ENCODE measurements at regions not wholly inside any gene's neighbourhood (a gene's known extent, or its start where the extent isn't known, plus 50 kb on each side); places are given as distances from the start of the nearest gene placed in this dataset.
"Not testable (repeated sequence)": the region's sequence is repeated elsewhere in the genome, so short reads cannot be mapped to it uniquely, and the experiment has no call there.

GRCh38 chr4:151874328-151874727 is 113.5 kb upstream of the GATB start:
- in situ Hi-C loops (cut with HindIII; ENCODE audit: low sequenced_read_pairs), result no loop called here

DNA sequence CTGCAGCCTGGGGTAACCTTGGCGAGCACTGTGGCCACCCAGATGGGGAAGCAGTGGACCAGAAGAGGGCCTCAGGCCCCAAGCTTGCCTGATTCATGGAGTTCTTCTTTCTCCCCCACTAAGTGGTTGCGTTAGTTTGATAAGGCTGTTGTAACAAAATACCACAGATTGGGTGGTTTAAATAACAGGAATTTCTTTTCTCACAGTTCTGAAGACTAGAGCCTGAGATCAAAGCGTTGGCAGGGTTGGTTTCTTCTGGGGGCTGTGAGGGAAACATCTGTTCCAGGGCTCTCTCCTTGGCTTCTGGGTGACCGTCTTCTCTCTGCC is 105.7 kb upstream of the GATB start:
- in situ Hi-C loops (cut with HindIII; ENCODE audit: low sequenced_read_pairs), result no loop called here

DNA sequence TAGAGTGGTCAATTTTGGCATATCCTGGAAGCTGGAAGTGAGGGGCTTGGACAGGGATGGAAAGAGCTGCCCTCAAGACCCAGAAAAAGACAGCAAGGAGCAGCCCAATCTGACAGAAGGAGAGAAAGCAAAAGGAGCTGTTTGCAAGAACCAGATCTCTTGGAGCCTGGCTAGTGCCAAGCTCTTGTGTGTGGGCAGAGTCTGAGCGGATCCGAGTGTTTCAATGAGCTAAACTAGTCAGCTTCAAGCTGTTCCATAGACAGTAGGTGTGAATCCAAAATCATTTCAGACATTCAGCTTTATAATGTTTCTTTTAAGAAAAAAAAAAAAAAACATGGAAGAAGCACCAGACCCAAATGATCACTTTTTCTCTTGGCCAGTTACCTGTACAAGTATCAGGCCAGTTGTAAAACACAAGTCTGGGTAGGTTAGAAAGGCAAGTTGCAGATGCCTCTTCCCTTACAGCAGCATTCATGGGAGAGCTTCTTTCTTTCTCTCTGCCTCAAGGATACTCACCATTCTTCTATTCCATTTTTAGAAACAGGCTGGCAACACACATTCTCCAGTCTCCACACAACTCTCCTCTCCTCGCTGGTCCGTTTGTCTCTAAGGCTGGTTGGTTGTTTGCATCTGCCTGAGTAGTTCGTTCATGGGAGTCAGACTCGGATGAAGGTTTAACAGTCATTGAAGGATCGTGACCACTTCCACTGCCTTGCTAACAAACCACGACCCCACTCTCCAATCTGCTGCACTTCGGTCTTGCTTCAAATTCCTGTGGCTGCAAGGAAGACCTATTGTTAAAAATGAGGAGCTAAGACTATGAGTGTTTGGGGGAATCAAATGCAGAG is 105.2 kb upstream of the GATB start:
- in situ Hi-C loops (cut with HindIII; ENCODE audit: low sequenced_read_pairs), result no loop called here

GRCh38 chr4:151865312-151865711 is 104.5 kb upstream of the GATB start:
- in situ Hi-C loops (cut with HindIII; ENCODE audit: low sequenced_read_pairs), result no loop called here

GRCh38 chr4:151864068-151864467 is 103.3 kb upstream of the GATB start:
- in situ Hi-C loops (cut with HindIII; ENCODE audit: low sequenced_read_pairs), result no loop called here

- in situ Hi-C loops (cut with HindIII; ENCODE audit: low sequenced_read_pairs), result no loop called here
These were observed 102.0 kb upstream of the GATB start for GRCh38 chr4:151862766-151863165.

DNA sequence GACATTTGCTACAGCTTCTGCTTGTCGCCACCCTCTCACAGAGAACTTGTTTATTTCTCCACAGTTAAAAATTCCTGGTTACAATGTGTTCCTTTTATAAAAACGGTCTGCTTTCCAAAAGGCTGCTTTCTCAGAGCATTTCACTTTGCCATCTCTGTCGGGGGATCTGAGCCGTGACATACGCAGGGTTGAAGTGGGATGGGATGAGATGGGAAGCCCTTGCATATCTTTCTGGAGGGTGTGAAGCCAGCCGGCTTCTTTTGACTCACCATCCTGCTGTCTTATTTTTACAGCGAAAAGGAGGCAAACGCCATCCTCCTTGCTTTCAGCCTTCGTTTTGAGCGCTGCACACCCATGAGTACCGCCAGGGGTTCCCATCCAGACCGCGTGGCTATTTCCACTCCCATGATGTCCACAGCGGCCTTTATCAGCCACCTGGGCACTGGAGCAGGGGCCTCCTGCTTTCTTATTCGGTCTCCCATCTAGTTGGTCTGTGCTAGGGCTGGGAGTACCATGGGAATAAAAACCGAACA is 99.8 kb upstream of the GATB start:
- in situ Hi-C loops (cut with HindIII; ENCODE audit: low sequenced_read_pairs), result no loop called here

DNA sequence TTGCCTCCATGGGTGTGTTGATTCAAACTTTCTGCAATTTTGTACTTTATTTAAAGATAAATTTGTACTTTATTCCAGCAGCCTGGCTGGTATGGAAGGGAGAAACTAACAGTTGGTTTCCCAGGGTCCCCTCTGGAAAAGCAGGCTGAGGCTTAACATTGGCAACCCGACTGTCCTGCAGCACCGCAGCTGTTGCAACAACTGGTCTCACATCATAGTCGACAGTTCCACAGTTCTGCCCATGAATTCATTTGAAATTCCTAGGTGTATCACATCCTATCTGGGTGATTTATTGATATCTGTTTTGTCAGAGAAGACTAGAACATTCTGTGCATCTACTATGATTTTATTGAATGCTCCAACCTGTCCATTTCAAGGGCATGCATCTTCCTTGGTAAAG is 98.8 kb upstream of the GATB start:
- in situ Hi-C loops (cut with HindIII; ENCODE audit: low sequenced_read_pairs), result no loop called here

- in situ Hi-C loops (cut with HindIII; ENCODE audit: low sequenced_read_pairs), result no loop called here
These were observed 97.5 kb upstream of the GATB start for GRCh38 chr4:151858356-151858755.

- in situ Hi-C loops (cut with HindIII; ENCODE audit: low sequenced_read_pairs), result no loop called here
These were observed 96.6 kb upstream of the GATB start for GRCh38 chr4:151857368-151857767.

- in situ Hi-C loops (cut with HindIII; ENCODE audit: low sequenced_read_pairs), result no loop called here
These were observed 94.9 kb upstream of the GATB start for GRCh38 chr4:151855747-151856146.

DNA sequence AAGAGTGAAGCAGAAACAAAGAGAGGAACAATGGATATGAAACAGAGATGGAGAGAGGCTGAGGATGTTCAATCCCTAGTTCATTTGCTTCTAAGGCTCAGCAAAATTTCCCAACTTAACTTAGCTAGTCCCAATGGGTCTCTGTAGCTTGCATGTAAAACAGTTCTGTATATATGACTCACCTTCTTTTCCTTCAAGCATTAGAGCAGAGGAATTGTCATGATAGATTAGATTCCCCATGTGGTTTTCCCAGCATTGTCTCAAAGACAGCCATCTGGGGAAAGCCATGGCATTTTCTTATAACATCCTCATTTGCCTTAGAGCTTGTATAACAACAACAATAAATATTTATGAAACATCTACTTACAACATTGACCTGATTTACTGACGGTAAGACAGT is 93.9 kb upstream of the GATB start:
- in situ Hi-C loops (cut with HindIII; ENCODE audit: low sequenced_read_pairs), result no loop called here

DNA sequence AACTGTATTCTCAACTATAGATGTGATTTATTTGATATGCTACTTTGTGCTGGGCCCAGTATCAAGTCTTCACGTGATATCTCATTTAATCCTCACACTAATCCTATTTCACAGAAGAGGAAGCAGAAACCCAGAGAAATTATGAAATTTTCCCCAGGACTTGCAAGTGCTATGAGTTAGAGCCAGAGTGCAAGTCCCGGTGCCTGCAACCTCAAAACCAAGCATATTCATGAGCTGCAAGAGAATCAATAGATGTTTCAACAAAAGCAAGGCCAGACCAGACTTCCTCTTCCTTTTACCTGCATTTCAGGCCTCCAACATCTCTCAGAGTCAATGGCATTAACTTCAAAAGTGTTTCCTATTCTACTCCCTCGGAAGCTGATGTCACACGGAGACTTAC is 92.2 kb upstream of the GATB start:
- in situ Hi-C loops (cut with HindIII; ENCODE audit: low sequenced_read_pairs), result no loop called here

DNA sequence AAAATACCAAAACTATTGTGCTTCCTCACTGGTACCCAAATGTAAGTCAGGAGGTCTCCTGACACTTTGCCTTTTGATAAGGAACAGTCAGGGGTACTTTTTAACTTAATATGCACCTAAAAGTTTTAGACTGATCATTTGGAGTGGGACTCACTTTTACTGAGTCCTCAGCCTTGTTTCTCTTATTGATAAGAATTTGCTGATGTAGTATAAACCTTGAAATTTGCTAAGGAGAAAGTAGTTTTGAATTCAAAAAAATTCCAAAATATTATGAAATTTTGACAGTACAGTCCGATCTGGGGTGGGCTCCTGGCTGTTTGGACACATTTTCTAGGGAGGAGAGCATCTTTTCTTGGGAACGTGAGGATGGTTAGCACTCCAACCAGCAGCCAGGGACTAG is 91.4 kb upstream of the GATB start:
- in situ Hi-C loops (cut with HindIII; ENCODE audit: low sequenced_read_pairs), result no loop called here

DNA sequence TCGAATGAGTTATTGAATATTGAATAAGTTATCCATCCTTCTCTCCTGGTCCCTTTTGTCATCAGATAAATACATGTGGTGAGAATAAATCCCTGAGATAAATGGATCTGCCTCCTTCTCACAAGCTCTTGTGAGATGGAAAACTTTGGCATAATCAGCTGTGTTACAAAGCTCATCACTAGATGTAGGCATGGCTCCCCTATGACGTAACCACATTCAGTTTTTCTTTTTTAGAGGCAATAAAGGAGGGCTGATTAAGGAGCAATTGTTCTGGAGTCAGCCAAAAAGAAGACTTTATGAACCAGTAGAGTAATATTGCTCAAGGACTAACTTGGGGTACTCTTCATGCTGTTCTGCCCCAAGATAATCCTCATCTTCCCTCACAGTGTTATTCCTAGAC is 90.5 kb upstream of the GATB start:
- in situ Hi-C loops (cut with HindIII; ENCODE audit: low sequenced_read_pairs), result no loop called here

GRCh38 chr4:151850791-151851213 is 90.0 kb upstream of the GATB start:
- in situ Hi-C loops (cut with HindIII; ENCODE audit: low sequenced_read_pairs), result no loop called here

- in situ Hi-C loops (cut with HindIII; ENCODE audit: low sequenced_read_pairs), result not testable (repeated sequence)
These were observed 84.7 kb upstream of the GATB start for GRCh38 chr4:151845551-151845950.

DNA sequence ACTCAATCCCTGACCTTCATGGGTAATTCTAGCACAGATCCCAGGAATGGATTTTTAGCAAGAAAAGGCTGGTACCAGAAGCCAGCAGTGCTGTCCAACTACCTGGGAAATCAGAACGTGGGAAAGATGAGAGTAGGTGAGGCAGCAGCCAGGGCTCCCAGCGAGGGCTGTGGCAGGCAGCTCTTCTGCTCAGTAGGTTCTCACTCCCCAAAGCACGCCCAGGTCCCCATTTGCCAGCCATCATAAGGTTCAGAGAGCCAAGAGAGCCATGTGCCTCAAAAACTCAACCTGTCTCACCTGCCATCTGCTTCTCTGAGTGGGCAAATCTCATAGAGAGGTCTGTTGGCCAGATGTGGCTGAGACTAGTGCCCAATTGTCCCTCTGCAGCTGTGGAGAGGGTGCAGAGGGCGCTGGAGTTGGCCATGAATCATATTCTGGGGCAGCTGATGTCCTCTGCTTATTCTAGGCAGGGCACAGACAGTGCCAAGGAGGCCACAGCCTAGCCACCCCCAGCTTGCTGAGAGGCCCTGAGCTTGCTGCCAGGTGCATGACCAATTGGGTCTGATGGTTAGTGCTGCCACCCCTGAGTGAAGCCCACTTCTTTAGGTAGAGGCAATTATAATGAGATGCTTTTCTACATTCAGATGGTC is 81.7 kb upstream of the GATB start:
- in situ Hi-C loops (cut with HindIII; ENCODE audit: low sequenced_read_pairs), result no loop called here

- in situ Hi-C loops (cut with HindIII; ENCODE audit: low sequenced_read_pairs), result no loop called here
These were observed 80.3 kb upstream of the GATB start for GRCh38 chr4:151841107-151841506.

DNA sequence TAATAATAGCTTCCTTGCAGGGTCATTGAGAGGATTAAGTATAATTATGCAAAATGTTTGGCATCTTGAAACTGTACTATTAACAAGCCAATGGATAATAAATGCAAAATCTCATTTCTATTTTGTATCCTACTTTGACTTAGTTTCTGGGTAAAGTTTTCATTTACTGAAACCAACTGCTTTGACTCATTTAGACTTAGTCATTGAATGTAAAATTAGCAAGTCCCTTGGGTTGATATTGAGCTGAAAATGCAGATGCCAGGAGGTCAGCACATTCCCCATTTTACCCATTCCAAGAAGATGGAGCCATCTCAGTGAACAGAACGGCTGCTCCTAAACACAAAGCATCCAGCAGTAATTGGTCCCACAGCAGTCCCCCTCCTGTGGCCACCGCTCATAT is 74.7 kb upstream of the GATB start:
- in situ Hi-C loops (cut with HindIII; ENCODE audit: low sequenced_read_pairs), result no loop called here

- in situ Hi-C loops (cut with HindIII; ENCODE audit: low sequenced_read_pairs), result no loop called here
These were observed 72.4 kb upstream of the GATB start for GRCh38 chr4:151833174-151833573.

DNA sequence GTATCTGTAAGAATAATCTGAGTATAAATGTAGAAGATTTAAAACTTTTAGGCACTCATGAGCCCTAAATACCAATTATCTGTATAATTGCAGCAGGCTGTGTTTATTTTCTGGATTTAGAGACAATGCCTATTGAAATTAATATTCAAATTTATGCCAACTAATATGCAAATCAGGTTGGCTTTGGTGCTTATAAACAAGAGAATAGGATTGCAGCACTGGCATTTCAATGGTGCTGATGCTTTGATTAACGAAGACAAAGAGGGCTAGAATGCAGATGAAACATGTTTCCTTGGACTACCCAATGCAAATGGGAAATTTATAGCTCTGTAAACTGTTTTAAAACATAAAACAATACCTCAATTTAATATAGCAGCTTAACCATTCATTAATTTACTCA is 70.7 kb upstream of the GATB start:
- in situ Hi-C loops (cut with HindIII; ENCODE audit: low sequenced_read_pairs), result no loop called here
